SK-N-SH (cell line): ENCODE measurements at regions not wholly inside any gene's neighbourhood (a gene's known extent, or its start where the extent isn't known, plus 50 kb on each side); places are given as distances from the start of the nearest gene placed in this dataset.

Source experiments
- CTCF ChIA-PET: fragments of 300-600, 350-600 bp; formaldehyde crosslinking; extraction: SDS; loops from one replicate; lab custom pipeline; 2021; lab: Yijun Ruan, JAX
- POLR2A ChIA-PET: fragments of 350-600 bp; sonication (Branson Sonifier 250); formaldehyde crosslinking; extraction: SDS; loops from one replicate; lab custom pipeline; 2020; ENCODE audit warnings: antibody characterized with exemption, inconsistent platforms; lab: Yijun Ruan, JAX
- DNase-seq: peaks from one replicate; pipeline ENCODE4 v3.0.0; 2012
- H2AFZ ChIP-seq: fragments of 200-600 bp; sonication (generic); 2 replicates; pipeline ENCODE4 v1.8.1; 2016; ENCODE audit warnings: antibody characterized with exemption, mild to moderate bottlenecking, low read depth
- H3F3A ChIP-seq: fragments of 200-600 bp; sonication (generic); replicated peaks from 2 replicates; pipeline ENCODE3; 2016; ENCODE audit warnings: antibody characterized with exemption, mild to moderate bottlenecking; ENCODE audit not compliant: insufficient read depth
- H3K27ac ChIP-seq, 2 experiments: fragments of 200-500 bp in 1 of 2; fragments of 200-600 bp in 1 of 2; sonication (Bioruptor generic) in 1 of 2; sonication (generic), shearing (Covaris generic) in 1 of 2; 2 replicates each; pipeline versions ENCODE4 v1.5.1 to v1.6.1; 2014 to 2016; ENCODE audit warnings: low read depth in 2 of 2, inconsistent platforms in 1 of 2, low read length in 1 of 2, mild to moderate bottlenecking in 1 of 2, mixed read lengths in 1 of 2
- H3K27me3 ChIP-seq: fragments of 200-600 bp; sonication (generic), shearing (Covaris generic); 2 replicates; pipeline ENCODE4 v1.6.1; 2016; ENCODE audit warnings: mixed run types; ENCODE audit not compliant: insufficient read depth
- H3K36me3 ChIP-seq, 2 experiments: fragments of 200-500 bp in 1 of 2; fragments of 200-600 bp in 1 of 2; sonication (Bioruptor generic) in 1 of 2; sonication (generic) in 1 of 2; replicated peaks in 1 of 2; 2 replicates each; pipeline versions ENCODE3 to v1.5.1; 2014 to 2016; ENCODE audit warnings: low read length in 1 of 2, mild to moderate bottlenecking in 1 of 2; ENCODE audit not compliant: insufficient read depth in 2 of 2, control insufficient read depth in 1 of 2
- H3K4me1 ChIP-seq, 2 experiments: fragments of 200-500 bp in 1 of 2; fragments of 200-600 bp in 1 of 2; sonication (Bioruptor generic) in 1 of 2; sonication (generic), shearing (Covaris generic) in 1 of 2; 2 replicates each; pipeline versions ENCODE4 v1.5.1 to v1.6.1; 2014 to 2016; ENCODE audit warnings: low read depth in 1 of 2, low read length in 1 of 2, mixed run types in 1 of 2; ENCODE audit not compliant: insufficient read depth in 2 of 2, control insufficient read depth in 1 of 2
- H3K4me2 ChIP-seq: fragments of 200-600 bp; sonication (generic), shearing (Covaris generic); 2 replicates; pipeline ENCODE4 v1.6.1; 2017; ENCODE audit warnings: mixed run types
- H3K4me3 ChIP-seq, 2 experiments: fragments of 200-500 bp in 1 of 2; fragments of 200-600 bp in 1 of 2; sonication (Bioruptor generic) in 1 of 2; sonication (generic), shearing (Covaris generic) in 1 of 2; 2 replicates each; pipeline versions ENCODE4 v1.5.1 to v1.8.1; 2014 to 2016; ENCODE audit warnings: low read depth in 2 of 2, inconsistent platforms in 1 of 2, low read length in 1 of 2, mild to moderate bottlenecking in 1 of 2, mixed read lengths in 1 of 2, moderate library complexity in 1 of 2
- H3K79me2 ChIP-seq: fragments of 200-600 bp; sonication (generic); 2 replicates; pipeline ENCODE4 v1.8.1; 2017; ENCODE audit warnings: mild to moderate bottlenecking; ENCODE audit not compliant: insufficient read depth
- H3K9ac ChIP-seq: fragments of 200-600 bp; sonication (generic); 2 replicates; pipeline ENCODE4 v1.6.1; 2017; ENCODE audit warnings: mixed run types
- H3K9me2 ChIP-seq: fragments of 200-600 bp; sonication (generic); 2 replicates; pipeline ENCODE4 v1.6.1; 2017; ENCODE audit warnings: mixed run types
- H3K9me3 ChIP-seq: fragments of 200-600 bp; sonication (generic); 2 replicates; pipeline ENCODE4 v1.6.1; 2017; ENCODE audit warnings: mixed run types, mild to moderate bottlenecking, moderate library complexity
- H4K20me1 ChIP-seq: fragments of 200-600 bp; sonication (generic); 2 replicates; pipeline ENCODE4 v1.6.1; 2017; ENCODE audit warnings: mild to moderate bottlenecking, mixed run types; ENCODE audit not compliant: insufficient read depth
- ELF1 ChIP-seq: IDR thresholded peaks from 2 replicates; pipeline ENCODE4 v1.4.0; 2012
- EZH2phosphoT487 ChIP-seq: fragments of 200-600 bp; sonication (generic); IDR thresholded peaks from 2 replicates; pipeline ENCODE4 v1.6.1; 2017; ENCODE audit warnings: low read depth, mixed run types, mild to moderate bottlenecking, antibody characterized with exemption, moderate library complexity, borderline replicate concordance
- FOXM1 ChIP-seq: IDR thresholded peaks from 2 replicates; pipeline ENCODE4 v1.4.0; 2012; ENCODE audit warnings: low read depth, mild to moderate bottlenecking
- GABPA ChIP-seq: IDR thresholded peaks from 2 replicates; pipeline ENCODE4 v1.4.0; 2012; ENCODE audit warnings: low read depth, mild to moderate bottlenecking
- MXI1 ChIP-seq: IDR thresholded peaks from 2 replicates; pipeline ENCODE4 v1.6.1; 2012; ENCODE audit warnings: mild to moderate bottlenecking, low read depth, low read length, improper control_type of control experiment
- NFIC ChIP-seq: IDR thresholded peaks from 2 replicates; pipeline ENCODE4 v1.4.0; 2012; ENCODE audit warnings: borderline replicate concordance
- RAD21 ChIP-seq: IDR thresholded peaks from 2 replicates; pipeline ENCODE4 v1.6.1; 2012; ENCODE audit warnings: mild to moderate bottlenecking, low read length
- RCOR1 ChIP-seq: fragments of 150-350 bp; IDR thresholded peaks from 2 replicates; pipeline ENCODE4 v1.6.1; 2017; ENCODE audit warnings: antibody characterized with exemption, low read length
- REST ChIP-seq: IDR thresholded peaks from 2 replicates; pipeline ENCODE4 v1.6.1; 2012; ENCODE audit warnings: mild to moderate bottlenecking, low read depth, low read length, moderate library complexity
- RXRA ChIP-seq: IDR thresholded peaks from 2 replicates; pipeline ENCODE4 v1.4.0; 2012; ENCODE audit warnings: low read depth, mild to moderate bottlenecking, borderline replicate concordance
- SIN3A ChIP-seq: IDR thresholded peaks from 2 replicates; pipeline ENCODE4 v1.6.1; 2012; ENCODE audit warnings: low read depth, mild to moderate bottlenecking, low read length, moderate library complexity, borderline replicate concordance
- TEAD4 ChIP-seq: IDR thresholded peaks from 2 replicates; pipeline ENCODE4 v1.4.0; 2012; ENCODE audit warnings: mild to moderate bottlenecking, borderline replicate concordance; ENCODE audit not compliant: insufficient read depth
- YY1 ChIP-seq: IDR thresholded peaks from 2 replicates; pipeline ENCODE4 v1.4.0; 2012; ENCODE audit warnings: low read depth, mild to moderate bottlenecking
- WGBS: methylation state at CpG from one replicate; pipeline ENCODE4 v1.1.6; 2017; ENCODE audit warnings: low lambda C conversion rate; 5-methylcytosine and 5-hydroxymethylcytosine counted together
- TF ChIP-seq, protein P1 (sequence below): fragments of 150-350 bp; IDR thresholded peaks from 2 replicates; pipeline ENCODE4 v1.6.1; 2017; ENCODE audit warnings: antibody characterized with exemption, low read length, low read depth, borderline replicate concordance
- TF ChIP-seq, protein P2 (sequence below): IDR thresholded peaks from 2 replicates; pipeline ENCODE4 v1.4.0; 2012; ENCODE audit warnings: low read depth

- POLR2A ChIA-PET: no interaction called here
- H3K27me3 ChIP-seq: no peaks in the 10 kb centered on the region
- H2AFZ ChIP-seq: no peak overlapping the region
- no peak for DNase-seq
- H3K27ac ChIP-seq: no peak overlapping the region
- no peaks in the 10 kb centered on the region for H3F3A ChIP-seq
- no peak overlapping the region for H3K4me2 ChIP-seq
- no peaks in the 10 kb centered on the region for H3K4me1 ChIP-seq
- TF ChIP-seq RCOR1 (no peak), NFIC (no peak)
- TF ChIP-seq, all 33 proteins: peak for 0
- Histone ChIP-seq H3K79me2 (no peaks in the 10 kb centered on the region), H3K9ac (no peak overlapping the region), H3K4me3 (no peak overlapping the region), H3K9me3 (no peaks in the 10 kb centered on the region), H3K36me3 (no peaks in the 10 kb centered on the region), H3K9me2 (no peaks in the 10 kb centered on the region), H4K20me1 (no peaks in the 10 kb centered on the region)
- CTCF ChIA-PET: no interaction called here
- WGBS: 48% methylated on average over 5 of the region's 5 CpGs
These were observed 357.4 kb upstream of the SGCD start for GRCh38 chr5:155969537-155969936.

GRCh38 chr5:155974369-155974768 is 352.6 kb upstream of the SGCD start:
- Histone ChIP-seq H3K4me1 (no peaks in the 10 kb centered on the region), H3K79me2 (no peaks in the 10 kb centered on the region), H3K36me3 (no peaks in the 10 kb centered on the region), H3K27ac (no peak overlapping the region), H3K9me2 (no peaks in the 10 kb centered on the region), H3K4me2 (no peak overlapping the region), H3F3A (no peaks in the 10 kb centered on the region), H3K9ac (no peak overlapping the region), H2AFZ (no peak overlapping the region), H4K20me1 (no peaks in the 10 kb centered on the region), H3K4me3 (no peak overlapping the region), H3K9me3 (no peaks in the 10 kb centered on the region), H3K27me3 (no peaks in the 10 kb centered on the region)
- ChIA-PET POLR2A (no interaction called here), CTCF (no interaction called here)
- no CpG with 5 or more reads among the region's 2 CpGs for WGBS
- TF ChIP-seq, protein P1, sequence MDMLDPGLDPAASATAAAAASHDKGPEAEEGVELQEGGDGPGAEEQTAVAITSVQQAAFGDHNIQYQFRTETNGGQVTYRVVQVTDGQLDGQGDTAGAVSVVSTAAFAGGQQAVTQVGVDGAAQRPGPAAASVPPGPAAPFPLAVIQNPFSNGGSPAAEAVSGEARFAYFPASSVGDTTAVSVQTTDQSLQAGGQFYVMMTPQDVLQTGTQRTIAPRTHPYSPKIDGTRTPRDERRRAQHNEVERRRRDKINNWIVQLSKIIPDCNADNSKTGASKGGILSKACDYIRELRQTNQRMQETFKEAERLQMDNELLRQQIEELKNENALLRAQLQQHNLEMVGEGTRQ: no peak
- TF ChIP-seq RCOR1 (no peak), TEAD4 (no peak), FOXM1 (no peak)
- no peak for DNase-seq

DNA sequence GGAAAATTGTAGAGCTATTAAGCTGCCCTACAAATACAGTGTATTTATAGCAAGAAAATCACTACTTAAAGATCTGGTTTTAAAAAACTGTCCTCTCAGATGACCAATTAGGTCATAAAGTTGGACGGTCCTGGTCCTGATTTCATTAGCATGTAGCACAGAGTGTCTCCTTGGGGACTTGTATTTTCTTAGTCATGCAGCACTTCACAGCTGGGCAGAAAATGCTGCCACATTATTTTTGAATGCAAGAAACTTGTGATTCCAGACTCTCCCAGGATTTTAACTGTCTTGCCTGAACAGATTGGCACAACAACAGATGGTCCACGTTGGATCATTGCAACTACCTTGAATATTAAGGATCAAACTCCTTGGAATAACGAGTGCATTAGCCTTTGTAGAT is 348.1 kb upstream of the SGCD start:
- TF ChIP-seq FOXM1: no peak
- no peak for TF ChIP-seq EZH2phosphoT487
- TF ChIP-seq RAD21: no peak
- TF ChIP-seq RXRA: no peak
- TF ChIP-seq NFIC: no peak
- no peak for TF ChIP-seq MXI1
- TF ChIP-seq REST: no peak
- no peak for TF ChIP-seq TEAD4
- TF ChIP-seq, protein P1: no peak
- TF ChIP-seq GABPA: no peak
- TF ChIP-seq YY1: no peak
- no peak for TF ChIP-seq SIN3A
- TF ChIP-seq, protein P2, sequence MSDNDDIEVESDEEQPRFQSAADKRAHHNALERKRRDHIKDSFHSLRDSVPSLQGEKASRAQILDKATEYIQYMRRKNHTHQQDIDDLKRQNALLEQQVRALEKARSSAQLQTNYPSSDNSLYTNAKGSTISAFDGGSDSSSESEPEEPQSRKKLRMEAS: no peak
- TF ChIP-seq RCOR1: no peak
- TF ChIP-seq ELF1: no peak
- Histone ChIP-seq H3K4me1 (no peaks in the 10 kb centered on the region), H3K79me2 (no peaks in the 10 kb centered on the region), H2AFZ (no peak overlapping the region), H3K27me3 (no peaks in the 10 kb centered on the region), H3K4me3 (no peak overlapping the region), H3K9me2 (no peaks in the 10 kb centered on the region), H3K27ac (no peak overlapping the region), H3K36me3 (no peaks in the 10 kb centered on the region), H3K4me2 (no peak overlapping the region), H3K9ac (no peak overlapping the region), H4K20me1 (no peaks in the 10 kb centered on the region), H3K9me3 (no peaks in the 10 kb centered on the region), H3F3A (no peaks in the 10 kb centered on the region)
- no peak for DNase-seq
- ChIA-PET POLR2A (no interaction called here), CTCF (no interaction called here)
- WGBS: 22% methylated on average over 3 of the region's 3 CpGs
